ENCODE measurements at regions not wholly inside any gene's neighbourhood (a gene's known extent, or its start where the extent isn't known, plus 50 kb on each side); places are given as distances from the start of the nearest gene placed in this dataset.

DNA sequence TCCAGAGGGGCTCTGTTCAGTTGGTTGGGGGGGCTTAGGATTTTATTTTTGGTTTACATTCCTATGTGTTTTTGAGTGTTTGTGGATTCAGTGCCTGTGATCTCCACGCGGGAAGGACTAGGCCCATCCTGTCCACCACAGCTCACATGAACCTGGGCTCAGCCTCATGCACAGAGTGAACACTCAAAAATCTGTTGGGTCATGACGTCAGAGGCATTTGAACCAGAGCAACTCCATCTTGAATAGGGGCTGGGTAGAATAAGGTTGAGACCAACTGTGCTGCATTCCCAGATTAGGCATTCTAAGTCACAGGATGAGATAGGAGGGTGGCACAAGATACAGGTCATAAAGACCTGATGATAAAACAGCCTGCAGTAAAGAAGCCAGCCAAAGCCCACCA, 133.3 kb downstream of the RAMP3 start:
- DNase-seq, result no peak
- Histone ChIP-seq H3K36me3 (replicated peaks in 1 of 2; ENCODE audit: control insufficient read depth in 1 of 2, insufficient read depth in 2 of 2, low read length in 2 of 2) (no peaks in the 10 kb centered on the region), H3K27me3 (ENCODE audit: control insufficient read depth in 2 of 2, insufficient read depth in 2 of 2, low read length in 2 of 2) (no peaks in the 10 kb centered on the region), H3K4me3 (replicated peaks in 1 of 3; ENCODE audit: low read depth in 2 of 3, low read length in 3 of 3) (no peak overlapping the region), H3K27ac (ENCODE audit: low read depth in 1 of 2, low read length in 2 of 2) (no peak overlapping the region), H3K9me3 (replicated peaks in 1 of 2; ENCODE audit: control insufficient read depth in 1 of 2, insufficient read depth in 1 of 2, low read length in 2 of 2) (peaks cover 4 to 17% of the 10 kb centered on the region in 2 donors), H3K4me2 (replicated peaks; ENCODE audit: extremely low read depth, low read length, poor library complexity, severe bottlenecking) (no peak overlapping the region), H3K79me2 (ENCODE audit: insufficient read depth, low read length) (no peaks in the 10 kb centered on the region), H4K20me1 (ENCODE audit: insufficient read depth, low read length) (no peaks in the 10 kb centered on the region), H3K4me1 (ENCODE audit: control insufficient read depth in 1 of 2, insufficient read depth in 2 of 2, low read length in 2 of 2) (no peaks in the 10 kb centered on the region), H3K9ac (ENCODE audit: insufficient read depth, low read length, poor library complexity, severe bottlenecking) (no peak overlapping the region), H2AFZ (ENCODE audit: insufficient read depth, low read depth, low read length, poor library complexity, severe bottlenecking) (no peak overlapping the region)
- Mint-ChIP-seq H3K27ac (no peak overlapping the region), H3K27me3 (ENCODE audit: low read depth in 3 of 3) (peaks cover 0 to 3% (median 2%) of the 10 kb centered on the region in 3 donors), H3K36me3 (no peaks in the 10 kb centered on the region), H3K9me3 (peaks cover 5 to 20% (median 13%) of the 10 kb centered on the region in 7 donors), H3K4me3 (no peak overlapping the region), H3K4me1 (no peaks in the 10 kb centered on the region)
- intact Hi-C loops (cut with micrococcal nuclease), result no loop called here
- TF ChIP-seq, protein P1, sequence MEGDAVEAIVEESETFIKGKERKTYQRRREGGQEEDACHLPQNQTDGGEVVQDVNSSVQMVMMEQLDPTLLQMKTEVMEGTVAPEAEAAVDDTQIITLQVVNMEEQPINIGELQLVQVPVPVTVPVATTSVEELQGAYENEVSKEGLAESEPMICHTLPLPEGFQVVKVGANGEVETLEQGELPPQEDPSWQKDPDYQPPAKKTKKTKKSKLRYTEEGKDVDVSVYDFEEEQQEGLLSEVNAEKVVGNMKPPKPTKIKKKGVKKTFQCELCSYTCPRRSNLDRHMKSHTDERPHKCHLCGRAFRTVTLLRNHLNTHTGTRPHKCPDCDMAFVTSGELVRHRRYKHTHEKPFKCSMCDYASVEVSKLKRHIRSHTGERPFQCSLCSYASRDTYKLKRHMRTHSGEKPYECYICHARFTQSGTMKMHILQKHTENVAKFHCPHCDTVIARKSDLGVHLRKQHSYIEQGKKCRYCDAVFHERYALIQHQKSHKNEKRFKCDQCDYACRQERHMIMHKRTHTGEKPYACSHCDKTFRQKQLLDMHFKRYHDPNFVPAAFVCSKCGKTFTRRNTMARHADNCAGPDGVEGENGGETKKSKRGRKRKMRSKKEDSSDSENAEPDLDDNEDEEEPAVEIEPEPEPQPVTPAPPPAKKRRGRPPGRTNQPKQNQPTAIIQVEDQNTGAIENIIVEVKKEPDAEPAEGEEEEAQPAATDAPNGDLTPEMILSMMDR (IDR thresholded peaks at IDR 0.05), result no peak
- WGBS (ENCODE audit: insufficient coverage), result no CpG with 5 or more reads among the region's 3 CpGs

DNA sequence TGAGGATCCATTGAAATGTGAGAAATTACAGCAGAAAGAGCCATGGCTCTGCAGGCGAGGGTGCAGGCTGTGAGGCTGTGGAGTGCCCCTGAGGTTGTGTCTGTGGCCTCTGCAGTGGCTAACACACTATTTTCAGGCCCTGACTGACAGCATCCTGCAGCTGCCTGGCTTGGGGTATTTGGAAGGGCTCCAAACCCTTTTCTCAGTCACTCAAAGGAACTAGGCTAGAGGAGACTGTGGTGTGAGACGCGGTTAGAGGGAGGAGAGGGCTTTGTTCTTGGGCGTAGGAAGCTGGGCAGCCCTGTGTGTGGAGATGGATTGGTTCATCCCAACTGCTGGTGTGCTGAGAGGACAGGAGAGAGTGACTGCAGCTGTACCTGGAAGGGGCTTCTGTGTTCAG, 134.9 kb downstream of the RAMP3 start:
- Mint-ChIP-seq H3K27me3 (ENCODE audit: low read depth in 3 of 3) (peaks cover 0 to 5% (median 3%) of the 10 kb centered on the region in 3 donors), H3K36me3 (no peaks in the 10 kb centered on the region), H3K4me1 (no peaks in the 10 kb centered on the region), H3K27ac (no peak overlapping the region), H3K9me3 (peaks cover 5 to 16% (median 11%) of the 10 kb centered on the region in 7 donors), H3K4me3 (no peak overlapping the region)
- H3K79me2 ChIP-seq (ENCODE audit: insufficient read depth, low read length), result no peaks in the 10 kb centered on the region
- no peak overlapping the region for H3K9ac ChIP-seq (ENCODE audit: insufficient read depth, low read length, poor library complexity, severe bottlenecking)
- intact Hi-C loops (cut with micrococcal nuclease), result no loop called here
- no peak overlapping the region for H3K27ac ChIP-seq (ENCODE audit: low read depth in 1 of 2, low read length in 2 of 2)
- peaks cover 4 to 14% of the 10 kb centered on the region in 2 donors for H3K9me3 ChIP-seq (replicated peaks in 1 of 2; ENCODE audit: control insufficient read depth in 1 of 2, insufficient read depth in 1 of 2, low read length in 2 of 2)
- no peaks in the 10 kb centered on the region for H4K20me1 ChIP-seq (ENCODE audit: insufficient read depth, low read length)
- no peak overlapping the region for H3K4me2 ChIP-seq (replicated peaks; ENCODE audit: extremely low read depth, low read length, poor library complexity, severe bottlenecking)
- H3K4me3 ChIP-seq (replicated peaks in 1 of 3; ENCODE audit: low read depth in 2 of 3, low read length in 3 of 3), result no peak overlapping the region
- no peaks in the 10 kb centered on the region for H3K36me3 ChIP-seq (replicated peaks in 1 of 2; ENCODE audit: control insufficient read depth in 1 of 2, insufficient read depth in 2 of 2, low read length in 2 of 2)
- no peaks in the 10 kb centered on the region for H3K4me1 ChIP-seq (ENCODE audit: control insufficient read depth in 1 of 2, insufficient read depth in 2 of 2, low read length in 2 of 2)
- no peak for DNase-seq
- TF ChIP-seq, protein P1 (IDR thresholded peaks at IDR 0.05), result no peak
- H2AFZ ChIP-seq (ENCODE audit: insufficient read depth, low read depth, low read length, poor library complexity, severe bottlenecking), result no peak overlapping the region
- 42% methylated on average over 4 of the region's 4 CpGs for WGBS (ENCODE audit: insufficient coverage)
- H3K27me3 ChIP-seq (ENCODE audit: control insufficient read depth in 2 of 2, insufficient read depth in 2 of 2, low read length in 2 of 2), result no peaks in the 10 kb centered on the region
